HepG2 (cell line): ENCODE measurements at regions not wholly inside any gene's neighbourhood (a gene's known extent, or its start where the extent isn't known, plus 50 kb on each side); places are given as distances from the start of the nearest gene placed in this dataset.

Source experiments
- ATAC-seq: fragments of 200-7000 bp; cut with Tn5 transposase; 3 replicates; pipeline ENCODE4 v1.9.1; 2020; ENCODE audit warnings: mild to moderate bottlenecking, moderate library complexity
- BruUV-seq: library from RNA; stranded (reverse); fragments of 400-500 nt; replicated peaks from 2 replicates; lab custom pipeline; 2021; lab: Mats Ljungman, UMichigan
- CTCF ChIA-PET: fragments of 300-600 bp; formaldehyde crosslinking; extraction: SDS; loops from one replicate; lab custom pipeline; 2021; ENCODE audit warnings: low total read pairs, inconsistent platforms, low intra/inter-chr PET ratio; lab: Yijun Ruan, JAX
- POLR2A ChIA-PET: fragments of 350-600 bp; sonication (Branson Sonifier 250); formaldehyde crosslinking; loops from one replicate; lab custom pipeline; 2020; ENCODE audit warnings: antibody characterized with exemption, inconsistent platforms; lab: Yijun Ruan, JAX
- DNase-seq: peaks from one replicate; pipeline ENCODE4 v3.0.0-alpha.2; 2015; ENCODE audit warnings: low spot score
- FAIRE-seq: peaks from 3 replicates; lab custom pipeline; 2011; peaks lifted over from hg19 to GRCh38; lab: Jason Lieb, UNC
- H2AFZ ChIP-seq: one replicate; pipeline ENCODE4 v1.6.1; 2011; ENCODE audit warnings: low read length, inconsistent platforms
- H3K27ac ChIP-seq: fragments of 300-600 bp; 3 replicates; pipeline ENCODE4 v1.8.0; 2011; ENCODE audit warnings: mixed run types, mild to moderate bottlenecking, mixed read lengths, low read length, inconsistent platforms; ENCODE audit not compliant: insufficient read depth; ENCODE audit errors: extremely low read length
- H3K27me3 ChIP-seq, 2 experiments: fragments of 200-600 bp in 1 of 2; 2 replicates in 1 of 2; 3 replicates in 1 of 2; pipeline versions ENCODE4 v1.6.0 to v1.8.0; 2011; ENCODE audit warnings: low read length in 2 of 2, mild to moderate bottlenecking in 2 of 2, moderate library complexity in 2 of 2, inconsistent platforms in 1 of 2; ENCODE audit not compliant: insufficient read depth in 2 of 2, control insufficient read depth in 1 of 2
- H3K36me3 ChIP-seq, 2 experiments: fragments of 200-600 bp in 1 of 2; replicated peaks in 1 of 2; 2 replicates in 1 of 2; 3 replicates in 1 of 2; pipeline versions ENCODE4 v1.5.1 to v1.8.0; 2011; ENCODE audit warnings: low read length in 2 of 2, inconsistent platforms in 1 of 2; ENCODE audit not compliant: insufficient read depth in 2 of 2, control insufficient read depth in 1 of 2
- H3K4me1 ChIP-seq: 2 replicates; pipeline ENCODE4 v1.5.1; 2012; ENCODE audit warnings: low read length, inconsistent platforms; ENCODE audit not compliant: insufficient read depth
- H3K4me2 ChIP-seq: 2 replicates; pipeline ENCODE4 v1.6.0; 2011; ENCODE audit warnings: low read depth, low read length, inconsistent platforms
- H3K4me3 ChIP-seq, 3 experiments: fragments of 200-600 bp in 1 of 3; sonication (generic), shearing (Covaris generic) in 1 of 3; replicated peaks in 1 of 3; 2 replicates each; pipeline ENCODE4 v1.5.1; 2011 to 2016; ENCODE audit warnings: low read length in 3 of 3, inconsistent platforms in 2 of 3, low read depth in 2 of 3, mild to moderate bottlenecking in 2 of 3, control low read depth in 1 of 3, mixed read lengths in 1 of 3; ENCODE audit not compliant: insufficient read depth in 1 of 3
- H3K79me2 ChIP-seq: one replicate; pipeline ENCODE4 v1.6.1; 2011; ENCODE audit warnings: low read length, inconsistent platforms; ENCODE audit not compliant: insufficient read depth
- H3K9ac ChIP-seq: 2 replicates; pipeline ENCODE4 v1.6.0; 2011; ENCODE audit warnings: mild to moderate bottlenecking, low read depth, low read length, inconsistent platforms; ENCODE audit not compliant: insufficient read depth
- H3K9me3 ChIP-seq: 2 replicates; pipeline ENCODE4 v1.5.1; 2012; ENCODE audit warnings: mild to moderate bottlenecking, low read length
- H4K20me1 ChIP-seq: 2 replicates; pipeline ENCODE4 v1.6.0; 2011; ENCODE audit warnings: inconsistent platforms, mild to moderate bottlenecking, low read length, moderate library complexity; ENCODE audit not compliant: insufficient read depth
- ARID3A ChIP-seq: IDR thresholded peaks from 2 replicates; pipeline ENCODE4 v1.6.1; 2012; ENCODE audit warnings: low read depth, low read length, improper control_type of control experiment
- ATRX ChIP-seq: sonication (generic); formaldehyde crosslinking; IDR thresholded peaks from 2 replicates; pipeline ENCODE4 v1.4.0; 2020; ENCODE audit warnings: missing genetic modification reagents, borderline replicate concordance
- CSRNP1 ChIP-seq: sonication (generic); formaldehyde crosslinking; IDR thresholded peaks from 2 replicates; pipeline ENCODE4 v1.8.1; 2023; ENCODE audit warnings: mild to moderate bottlenecking, missing genetic modification reagents
- JUN ChIP-seq: sonication (generic); formaldehyde crosslinking; IDR thresholded peaks from 2 replicates; pipeline ENCODE4 v1.4.0; 2020; ENCODE audit warnings: mild to moderate bottlenecking, missing genetic modification reagents
- MYPOP ChIP-seq: sonication (generic); formaldehyde crosslinking; IDR thresholded peaks from 2 replicates; pipeline ENCODE4 v1.8.1; 2023; ENCODE audit warnings: mild to moderate bottlenecking, moderate library complexity, missing genetic modification reagents
- PHB2 ChIP-seq: fragments of 450-650 bp; IDR thresholded peaks from 2 replicates; pipeline ENCODE4 v1.6.1; 2018; ENCODE audit not compliant: partially characterized antibody
- THRA ChIP-seq: sonication (generic); formaldehyde crosslinking; IDR thresholded peaks from 2 replicates; pipeline ENCODE4 v1.4.0; 2020; ENCODE audit warnings: missing genetic modification reagents, borderline replicate concordance
- ZFAT ChIP-seq: sonication (generic); formaldehyde crosslinking; conservative IDR thresholded peaks from 2 replicates; pipeline ENCODE4 v1.8.1; 2023; ENCODE audit warnings: missing genetic modification reagents, inconsistent platforms
- ZMYM3 ChIP-seq: sonication (generic); formaldehyde crosslinking; IDR thresholded peaks from 2 replicates; pipeline ENCODE4 v1.5.1; 2020; ENCODE audit warnings: mild to moderate bottlenecking, missing genetic modification reagents
- ZNF430 ChIP-seq: sonication (generic); formaldehyde crosslinking; IDR thresholded peaks from 2 replicates; pipeline ENCODE4 v1.9.0; 2021; ENCODE audit warnings: mild to moderate bottlenecking, missing genetic modification reagents
- ZNF644 ChIP-seq: IDR thresholded peaks from 2 replicates; pipeline ENCODE4 v1.6.1; 2016; ENCODE audit warnings: low read depth
- ZNF781 ChIP-seq: sonication (generic); formaldehyde crosslinking; IDR thresholded peaks from 2 replicates; pipeline ENCODE4 v1.5.1; 2020; ENCODE audit warnings: borderline replicate concordance, mild to moderate bottlenecking, missing genetic modification reagents; ENCODE audit errors: not compliant biosample characterization
- WGBS: methylation state at CpG from one replicate; pipeline ENCODE4 v1.1.6; 2017; ENCODE audit warnings: low lambda C conversion rate; 5-methylcytosine and 5-hydroxymethylcytosine counted together
- in situ Hi-C: cut with HindIII; loops from 2 replicates; pipeline ENCODE4 v1.10.0; 2017; ENCODE audit warnings: low pct_unique_long_range_greater_than_20kb; ENCODE audit not compliant: extremely low pct_ligation_motif_present
- intact Hi-C: fragments of 100-400 bp; cut with micrococcal nuclease; formaldehyde crosslinking; loops from one replicate; pipeline ENCODE4 v1.10.0; 2022; ENCODE audit not compliant: unreplicated experiment

GRCh38 chr5:2047341-2047927 is 164.7 kb upstream of the IRX4 start (continued):
- TF ChIP-seq PHB2, result no peak
- TF ChIP-seq ZFAT (CRISPR knock-in tag), result no peak

GRCh38 chr5:2044041-2044440 is 161.3 kb upstream of the IRX4 start:
- H4K20me1 ChIP-seq, result no peaks in the 10 kb centered on the region
- ChIA-PET CTCF (no interaction called here), POLR2A (no interaction called here)
- peaks cover 5 to 35% of the 10 kb centered on the region in 2 experiments; a peak in 4 of 5 replicates for H3K27me3 ChIP-seq
- no peak overlapping the region for H3K27ac ChIP-seq
- no peaks in the 10 kb centered on the region for H3K36me3 ChIP-seq
- no peaks in the 10 kb centered on the region for H3K4me1 ChIP-seq
- H2AFZ ChIP-seq, result no peak overlapping the region
- intact Hi-C loops (no loop called here), in situ Hi-C loops (no loop called here)
- no TSS peak for BruUV-seq
- H3K4me2 ChIP-seq, result no peak overlapping the region
- no peak overlapping the region for H3K9ac ChIP-seq
- H3K4me3 ChIP-seq, result no peak overlapping the region
- no peak for DNase-seq
- no peaks in the 10 kb centered on the region for H3K9me3 ChIP-seq
- no peak for ATAC-seq
- WGBS, result 14% methylated on average over 7 of the region's 7 CpGs
- no peak for FAIRE-seq
- H3K79me2 ChIP-seq, result no peaks in the 10 kb centered on the region
- no peak for TF ChIP-seq JUN (CRISPR knock-in tag)
- no peak for TF ChIP-seq THRA
- TF ChIP-seq ARID3A, result no peak
- no peak for TF ChIP-seq ZNF430 (CRISPR knock-in tag)
- TF ChIP-seq CSRNP1 (CRISPR knock-in tag), result no peak
- no peak for TF ChIP-seq MYPOP (CRISPR knock-in tag)
- no peak for TF ChIP-seq ZNF644
- TF ChIP-seq ZMYM3, result no peak
- TF ChIP-seq ATRX (CRISPR knock-in tag), result no peak
- TF ChIP-seq ZNF781 (CRISPR knock-in tag), result no peak
